Epidermal melanocyte (primary cell): ENCODE measurements at regions not wholly inside any gene's neighbourhood (a gene's known extent, or its start where the extent isn't known, plus 50 kb on each side); places are given as distances from the start of the nearest gene placed in this dataset.
A peak's percentile ranks its signal among the peaks of the same experiment; 100 is the strongest.
"Not testable (repeated sequence)": the region's sequence is repeated elsewhere in the genome, so short reads cannot be mapped to it uniquely, and the experiment has no call there.

Experiments used
- DNase-seq: peaks from one replicate; pipeline ENCODE4 v3.0.0; 2011; ENCODE audit warnings: low spot score; ENCODE audit not compliant: insufficient read length

DNA sequence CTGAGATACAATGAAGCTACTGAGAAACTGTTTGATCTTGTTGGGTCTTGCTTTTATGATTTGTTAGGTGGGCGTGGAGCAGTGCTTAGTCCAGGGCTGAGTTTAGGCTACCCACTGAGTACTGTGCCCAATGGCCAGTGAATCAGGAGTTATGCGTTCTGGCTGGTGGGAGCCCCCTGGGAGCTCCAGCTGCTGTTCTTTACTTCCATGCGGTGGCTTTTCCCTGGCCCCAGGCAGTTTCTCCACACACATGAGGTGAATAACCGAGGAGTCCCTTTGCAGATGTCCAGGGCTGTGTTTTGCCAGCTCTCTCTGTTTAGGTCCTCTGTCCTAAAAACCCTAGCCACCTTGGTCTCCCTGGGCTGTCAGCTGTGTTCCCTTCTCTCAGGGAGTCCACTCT, 106.5 kb downstream of the KLF13 start:
- DNase-seq: no peak

- no peak for DNase-seq
Observed at GRCh38 chr15:31433574-31433973, 106.9 kb downstream of the KLF13 start.

GRCh38 chr15:31434275-31434587, 107.6 kb downstream of the KLF13 start:
- no peak for DNase-seq

DNA sequence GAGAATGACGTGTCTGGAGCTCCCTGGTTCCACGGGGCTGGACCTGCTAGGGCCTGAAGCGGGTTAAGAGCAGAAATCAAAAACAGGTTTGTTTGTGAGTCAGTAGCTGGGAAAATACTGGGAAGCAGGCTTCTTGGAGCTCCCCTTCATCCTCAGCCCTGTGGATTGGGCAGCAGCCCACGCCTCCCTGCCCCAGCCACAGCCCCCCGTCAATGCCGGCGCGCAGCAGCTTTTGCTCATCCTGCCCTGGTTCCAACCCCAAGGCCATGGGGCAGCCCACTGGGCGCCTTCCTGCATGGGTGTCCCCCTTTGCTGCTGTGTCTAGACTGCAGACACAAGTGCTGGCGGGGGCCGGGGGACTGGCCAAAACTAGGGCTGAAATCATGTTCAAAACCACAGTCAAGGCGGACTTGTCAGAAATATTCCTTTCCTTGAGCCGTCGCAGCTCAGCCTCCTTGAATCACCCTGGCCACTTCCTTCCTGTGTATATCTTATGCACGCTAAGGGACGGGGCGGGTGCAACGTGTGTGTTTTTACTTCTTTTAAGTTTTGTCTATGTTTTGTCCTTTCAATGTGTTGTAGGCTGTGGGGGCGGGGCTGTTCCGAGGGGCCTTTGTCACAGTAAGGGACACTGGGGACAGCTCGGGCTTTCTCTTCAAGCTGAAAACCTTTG, 108.1 kb downstream of the KLF13 start:
- DNase-seq: no peak

DNA sequence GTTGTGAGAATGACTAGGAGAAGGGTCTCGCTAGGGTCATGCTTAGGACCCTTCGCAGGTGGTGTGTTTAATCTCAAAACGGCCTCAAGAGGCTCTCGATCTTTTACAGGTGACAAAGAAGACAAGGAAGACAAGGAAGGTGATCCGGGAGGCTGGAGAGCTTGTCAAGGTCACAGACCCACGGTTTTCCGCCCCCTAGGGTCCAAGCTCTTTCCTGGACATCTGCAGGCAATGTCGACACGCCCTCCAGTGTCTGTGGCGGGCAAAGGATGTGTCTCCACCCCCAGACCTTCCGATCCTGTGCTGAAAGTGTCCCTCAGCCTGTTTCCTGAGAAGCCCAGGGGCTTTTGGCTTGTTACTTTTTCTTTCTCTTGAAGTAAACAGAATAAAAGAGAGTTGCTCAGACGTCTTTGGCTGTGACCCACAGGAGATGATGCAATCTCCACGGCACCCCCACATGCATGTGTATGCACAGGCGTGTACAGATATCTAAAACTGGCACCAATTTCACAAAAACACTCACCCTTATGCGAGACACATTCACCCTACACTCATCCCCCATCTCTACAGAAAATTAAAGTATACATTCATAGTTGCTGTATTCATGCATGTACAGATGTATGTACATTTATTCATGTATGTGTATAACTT, 108.8 kb downstream of the KLF13 start:
- DNase-seq: peak; percentile 75

GRCh38 chr15:31435912-31436628, 109.4 kb downstream of the KLF13 start:
- DNase-seq: no peak

DNA sequence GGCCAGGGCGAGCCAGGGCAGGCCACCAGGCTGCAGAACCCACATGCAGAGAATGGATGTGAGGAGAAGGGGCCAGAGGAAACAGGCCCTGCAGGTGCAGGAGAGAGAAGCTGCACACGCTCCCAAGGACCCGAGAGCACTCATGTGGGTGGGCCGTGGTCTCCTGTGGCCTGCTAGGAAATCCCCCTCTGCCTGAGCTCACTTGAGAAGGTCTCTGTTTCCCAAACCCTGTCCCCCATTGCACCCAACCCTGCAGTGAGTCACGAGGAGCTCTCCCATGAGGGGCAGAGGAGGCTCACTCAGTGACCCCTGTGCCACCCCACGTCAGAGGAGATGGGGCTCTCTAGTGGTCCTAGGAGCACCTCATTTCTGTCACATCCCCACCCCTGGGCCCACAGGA, 111.1 kb downstream of the KLF13 start:
- no peak for DNase-seq

DNA sequence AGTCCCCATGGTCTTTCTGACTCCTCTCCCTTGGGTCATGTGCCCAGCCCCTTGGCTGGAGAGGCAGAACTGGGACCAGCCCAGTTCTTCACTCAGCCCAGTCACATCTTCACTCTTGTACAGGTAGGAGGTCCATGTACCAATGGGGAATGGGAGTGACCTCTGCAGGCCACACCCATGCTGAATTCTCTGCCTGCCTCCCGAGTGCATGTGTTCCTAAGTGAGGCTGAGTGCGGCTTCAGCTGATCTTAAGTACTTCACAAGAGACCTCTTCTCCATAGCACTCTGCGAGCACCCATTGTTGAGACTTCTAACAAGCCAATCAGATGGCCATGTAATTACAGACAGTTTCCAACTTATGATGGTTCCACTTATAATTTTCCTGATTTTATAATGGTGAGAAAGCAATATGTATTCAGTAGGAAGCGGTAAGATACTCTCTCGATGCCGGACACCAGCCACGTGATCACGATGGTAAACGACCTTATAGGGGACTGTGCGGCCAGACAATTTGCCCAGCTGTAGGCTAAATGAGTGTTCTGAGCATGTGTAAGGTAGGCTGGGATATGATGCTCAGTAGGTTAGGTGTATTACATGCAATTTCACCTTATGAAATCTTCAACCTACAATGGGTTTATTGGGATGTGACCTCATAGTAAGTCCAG, 112.1 kb downstream of the KLF13 start:
- DNase-seq: no peak

- DNase-seq: no peak
Observed at GRCh38 chr15:31439328-31439727, 112.7 kb downstream of the KLF13 start.

GRCh38 chr15:31440216-31440615, 113.6 kb downstream of the KLF13 start:
- not testable (repeated sequence) for DNase-seq

DNA sequence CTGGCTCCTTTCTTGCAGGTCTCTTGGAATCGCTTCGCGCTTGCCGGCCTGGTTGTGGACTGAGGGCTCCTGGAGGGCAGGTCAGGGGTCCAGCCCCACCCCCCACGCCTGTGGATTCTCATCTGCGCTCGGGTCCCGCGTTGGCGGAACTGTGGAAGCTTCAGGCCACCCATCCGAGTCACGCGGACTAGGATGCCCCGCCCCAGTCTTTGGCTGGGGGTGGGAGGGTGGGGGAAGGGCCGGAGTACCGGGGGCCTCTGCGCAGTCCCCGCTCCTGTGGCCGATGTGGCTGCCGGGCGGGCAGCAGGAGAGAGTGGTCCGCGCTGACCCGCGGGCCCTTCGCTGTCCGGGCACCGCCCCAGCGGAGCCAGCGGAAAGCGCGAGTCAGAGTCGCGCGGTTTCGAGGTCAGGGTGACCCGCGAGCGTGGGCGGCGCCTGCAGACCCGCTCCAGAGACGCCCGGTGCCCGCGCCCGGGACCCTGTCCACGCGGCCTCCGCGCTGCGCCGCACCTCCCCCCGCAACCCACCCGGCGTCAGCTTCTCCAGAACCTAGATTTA, 114.2 kb downstream of the KLF13 start:
- no peak for DNase-seq

DNA sequence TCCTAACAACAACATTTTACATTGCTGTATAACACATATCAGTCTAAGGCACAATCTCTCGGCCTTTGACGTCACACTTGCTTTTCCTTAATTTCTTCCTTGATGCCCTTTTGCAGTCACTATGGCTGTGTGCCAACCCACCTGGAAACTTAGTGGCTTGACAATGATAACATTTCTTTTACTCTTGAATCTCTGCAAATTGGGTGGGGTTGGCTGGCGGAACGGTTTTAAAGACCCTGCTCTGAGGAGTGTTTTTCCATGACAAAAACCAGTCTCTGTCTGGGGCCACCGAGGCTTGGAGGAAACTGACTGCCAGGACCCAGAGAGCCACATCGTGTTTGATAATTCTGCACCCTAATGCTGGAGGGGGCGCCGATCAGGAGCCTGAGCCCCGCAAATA, 115.6 kb downstream of the KLF13 start:
- no peak for DNase-seq

DNA sequence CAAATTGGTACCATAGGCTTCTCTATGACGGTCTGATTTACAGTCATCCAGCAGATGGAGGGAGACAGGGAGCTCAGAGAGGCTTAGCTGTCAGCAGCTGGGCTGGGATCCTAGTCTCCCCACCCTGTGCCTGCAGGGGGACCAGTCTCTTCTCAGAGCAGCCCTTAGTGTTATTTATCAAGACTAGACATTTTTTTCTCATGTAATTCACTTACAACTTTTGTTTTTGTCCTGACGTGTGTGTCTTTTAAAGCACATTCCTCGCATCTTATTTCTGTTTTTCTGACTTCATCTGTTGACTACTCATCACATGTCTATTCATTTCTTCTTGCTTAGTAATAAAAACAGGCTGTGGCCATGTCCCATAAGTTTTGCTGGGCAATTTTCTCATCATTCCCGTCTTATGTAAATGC, 116.1 kb downstream of the KLF13 start:
- DNase-seq: peak; percentile 70

GRCh38 chr15:31444844-31445243, 118.2 kb downstream of the KLF13 start:
- DNase-seq: no peak

GRCh38 chr15:31446546-31446945, 119.9 kb downstream of the KLF13 start:
- DNase-seq: no peak

GRCh38 chr15:31447931-31448634, 121.4 kb downstream of the KLF13 start:
- DNase-seq: no peak

- no peak for DNase-seq
Observed at GRCh38 chr15:31448635-31448979, 122.0 kb downstream of the KLF13 start.

- DNase-seq: no peak
Observed at GRCh38 chr15:31452595-31453557, 126.2 kb downstream of the KLF13 start.

- DNase-seq: no peak
Observed at GRCh38 chr15:31453558-31454318, 127.1 kb downstream of the KLF13 start.

DNA sequence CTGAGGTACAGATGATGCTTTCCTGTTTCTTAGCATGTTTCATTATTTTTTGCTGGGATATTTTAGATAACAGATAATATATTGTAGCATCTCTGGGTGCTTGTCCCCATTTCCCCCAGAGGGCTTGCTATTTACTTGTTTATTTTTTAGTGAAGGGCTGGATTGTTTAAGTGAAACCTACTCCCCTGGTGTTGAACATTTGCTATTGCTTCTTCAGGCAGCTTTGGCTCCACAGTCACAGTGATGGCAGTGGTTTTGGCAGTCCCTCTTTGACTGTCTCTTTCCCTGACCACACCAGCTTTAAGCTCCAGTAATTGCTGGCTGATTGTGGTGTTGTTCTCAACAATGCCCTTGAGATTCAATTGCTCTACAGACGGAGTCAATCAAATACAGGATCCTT, 128.9 kb downstream of the KLF13 start:
- DNase-seq: no peak
